PC-3 (cell line): ENCODE measurements at regions not wholly inside any gene's neighbourhood (a gene's known extent, or its start where the extent isn't known, plus 50 kb on each side); places are given as distances from the start of the nearest gene placed in this dataset.

Source experiments
- ATAC-seq: fragments of 200-7000 bp; cut with Tn5 transposase; 2 replicates; pipeline ENCODE4 v1.9.1; 2020; ENCODE audit warnings: mild to moderate bottlenecking, moderate library complexity
- BruUV-seq: library from RNA; stranded (reverse); fragments of 400-500 nt; replicated peaks from 2 replicates; lab custom pipeline; 2021; lab: Mats Ljungman, UMichigan
- CTCF ChIA-PET: fragments of 300-600 bp; sonication (Branson Sonifier 250); formaldehyde crosslinking; loops from one replicate; lab custom pipeline; 2022; ENCODE audit warnings: antibody characterized with exemption; lab: Charles Lee
- POLR2A ChIA-PET: fragments of 300-600 bp; sonication (Branson Sonifier 250); formaldehyde crosslinking; loops from one replicate; lab custom pipeline; 2022; ENCODE audit warnings: antibody characterized with exemption; ENCODE audit not compliant: unreplicated experiment; lab: Charles Lee
- DNase-seq: peaks from one replicate; pipeline ENCODE4 v3.0.0-alpha.2; 2015
- H2AFZ ChIP-seq: fragments of 300-600 bp; sonication (generic); 2 replicates; pipeline ENCODE4 v1.6.0; 2016; ENCODE audit warnings: antibody characterized with exemption, low read length
- H3F3A ChIP-seq: fragments of 300-600 bp; sonication (generic); one replicate; pipeline ENCODE4 v1.6.0; 2017; ENCODE audit warnings: antibody characterized with exemption, low read length, control low read depth, mild to moderate bottlenecking; ENCODE audit not compliant: unreplicated experiment
- H3K27ac ChIP-seq: fragments of 300-600 bp; sonication (generic); 2 replicates; pipeline ENCODE4 v1.5.1; 2016; ENCODE audit warnings: mild to moderate bottlenecking, low read length
- H3K27me3 ChIP-seq: fragments of 300-600 bp; sonication (generic); 2 replicates; pipeline ENCODE4 v1.6.1; 2016; ENCODE audit warnings: low read length, mixed read lengths
- H3K36me3 ChIP-seq: fragments of 300-600 bp; sonication (generic); 2 replicates; pipeline ENCODE4 v1.6.1; 2016; ENCODE audit warnings: low read depth, mixed run types, low read length, mixed read lengths
- H3K4me1 ChIP-seq: fragments of 300-600 bp; sonication (generic); 2 replicates; pipeline ENCODE4 v1.5.1; 2016; ENCODE audit warnings: low read length; ENCODE audit not compliant: insufficient read depth
- H3K4me2 ChIP-seq: fragments of 300-600 bp; sonication (generic); 2 replicates; pipeline ENCODE4 v1.6.0; 2016; ENCODE audit warnings: low read length
- H3K4me3 ChIP-seq: fragments of 300-600 bp; sonication (generic); 2 replicates; pipeline ENCODE4 v1.5.1; 2016; ENCODE audit warnings: mild to moderate bottlenecking, low read length, mixed read lengths
- H3K79me2 ChIP-seq: fragments of 300-600 bp; sonication (generic); 2 replicates; pipeline ENCODE4 v1.6.1; 2017; ENCODE audit warnings: low read length, mixed read lengths
- H3K9ac ChIP-seq: fragments of 300-600 bp; sonication (generic); 2 replicates; pipeline ENCODE4 v1.6.0; 2016; ENCODE audit warnings: mild to moderate bottlenecking, low read length
- H3K9me2 ChIP-seq: fragments of 300-600 bp; sonication (generic); replicated peaks from 2 replicates; pipeline ENCODE4 v1.6.1; 2016; ENCODE audit warnings: mixed run types, low read length, mixed read lengths
- H3K9me3 ChIP-seq: fragments of 300-600 bp; sonication (generic); 2 replicates; pipeline ENCODE4 v1.6.1; 2016; ENCODE audit warnings: low read length, mixed read lengths
- H4K20me1 ChIP-seq: fragments of 300-600 bp; sonication (generic); 2 replicates; pipeline ENCODE4 v1.6.1; 2016; ENCODE audit warnings: low read length, mixed read lengths
- CTCF ChIP-seq: fragments of 300-600 bp; sonication (generic); conservative IDR thresholded peaks from 2 replicates; pipeline ENCODE4 v1.5.1; 2017; ENCODE audit warnings: antibody characterized with exemption, low read depth, mild to moderate bottlenecking, low read length
- EZH2 ChIP-seq: fragments of 300-600 bp; sonication (generic); IDR thresholded peaks from one replicate; pipeline ENCODE4 v1.6.1; 2017; ENCODE audit warnings: antibody characterized with exemption, mild to moderate bottlenecking, low read length; ENCODE audit not compliant: unreplicated experiment
- EZH2phosphoT487 ChIP-seq: fragments of 300-600 bp; sonication (generic); IDR thresholded peaks from 2 replicates; pipeline ENCODE4 v1.6.1; 2018; ENCODE audit warnings: mild to moderate bottlenecking, antibody characterized with exemption, low read length, borderline replicate concordance
- intact Hi-C: fragments of 100-400 bp; cut with micrococcal nuclease; formaldehyde crosslinking; loops from 2 replicates; pipeline ENCODE4 v1.9.0; 2023

DNA sequence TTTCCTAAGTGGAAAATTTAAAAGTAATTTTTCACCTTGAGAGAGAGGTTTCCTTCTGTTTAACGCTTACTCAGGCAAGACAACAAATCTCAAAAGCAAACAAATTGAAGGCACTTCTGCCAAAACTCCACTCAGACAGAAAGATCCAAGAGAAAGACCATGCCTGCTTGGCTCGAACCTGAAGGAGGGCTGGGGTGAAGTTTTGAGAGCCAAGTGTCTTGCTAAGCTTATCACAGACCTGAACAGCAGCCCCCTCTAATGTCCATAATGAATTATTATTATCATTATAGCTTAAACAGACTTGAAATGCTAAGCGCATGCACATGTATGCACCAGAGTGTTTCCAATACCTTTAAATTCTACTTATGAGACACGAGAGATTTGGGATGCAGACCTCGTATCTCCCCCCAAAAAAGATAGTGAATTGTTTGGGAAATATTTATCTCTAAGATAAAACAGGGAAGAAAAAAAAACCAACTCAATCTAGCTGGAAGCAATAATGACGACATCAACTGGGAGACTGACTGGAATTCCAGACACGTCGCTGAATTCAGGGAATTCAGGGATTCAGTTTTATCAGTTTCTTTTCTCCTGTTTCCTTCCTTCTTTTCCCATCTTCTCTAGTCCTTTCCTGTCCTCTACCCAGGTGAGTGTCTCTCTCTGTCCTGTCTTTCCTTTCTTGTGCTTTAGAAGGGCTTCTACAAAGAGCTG lies 473.2 kb downstream of the RBFOX1 start:
- H3K4me1 ChIP-seq: no peaks in the 10 kb centered on the region
- no peaks in the 10 kb centered on the region for H3K27me3 ChIP-seq
- no peaks in the 10 kb centered on the region for H3K9me3 ChIP-seq
- H3K27ac ChIP-seq: no peak overlapping the region
- POLR2A ChIA-PET: no interaction called here
- H3K36me3 ChIP-seq: no peaks in the 10 kb centered on the region
- ATAC-seq (no peak), DNase-seq (no peak)
- CTCF ChIA-PET: no interaction called here
- H3K79me2 ChIP-seq: no peaks in the 10 kb centered on the region
- no peak overlapping the region for H3K4me3 ChIP-seq
- no peaks in the 10 kb centered on the region for H4K20me1 ChIP-seq
- intact Hi-C loops: no loop called here
- TF ChIP-seq EZH2phosphoT487 (no peak), EZH2 (no peak), CTCF (no peak)
- H3K9ac ChIP-seq: no peak overlapping the region
- no peak overlapping the region for H3K4me2 ChIP-seq
- no peak overlapping the region for H2AFZ ChIP-seq
- BruUV-seq: no TSS peak
- H3K9me2 ChIP-seq: no peaks in the 10 kb centered on the region
- no peaks in the 10 kb centered on the region for H3F3A ChIP-seq

- H3K9me3 ChIP-seq: no peaks in the 10 kb centered on the region
- ChIA-PET POLR2A (interaction anchor here (0.7 kb wide), 1 partner anchor 31 kb away, joined by 12 read pairs; no protein-coding TSS in a partner anchor), CTCF (no interaction called here)
- no peak for TF ChIP-seq EZH2phosphoT487
- no peak for TF ChIP-seq EZH2
- TF ChIP-seq CTCF: no peak
- H3K27ac ChIP-seq: no peak overlapping the region
- H3K79me2 ChIP-seq: no peaks in the 10 kb centered on the region
- H3K27me3 ChIP-seq: no peaks in the 10 kb centered on the region
- no peaks in the 10 kb centered on the region for H3K4me1 ChIP-seq
- intact Hi-C loops: no loop called here
- no peaks in the 10 kb centered on the region for H3K36me3 ChIP-seq
- H2AFZ ChIP-seq: no peak overlapping the region
- H3K4me3 ChIP-seq: no peak overlapping the region
- BruUV-seq: no TSS peak
- ATAC-seq: no peak
- H3K9ac ChIP-seq: no peak overlapping the region
- no peak overlapping the region for H3K4me2 ChIP-seq
- no peaks in the 10 kb centered on the region for H3F3A ChIP-seq
- H3K9me2 ChIP-seq: no peaks in the 10 kb centered on the region
- H4K20me1 ChIP-seq: no peaks in the 10 kb centered on the region
- DNase-seq: no peak
These were observed 472.1 kb downstream of the RBFOX1 start for GRCh38 chr16:7804635-7805195.

DNA sequence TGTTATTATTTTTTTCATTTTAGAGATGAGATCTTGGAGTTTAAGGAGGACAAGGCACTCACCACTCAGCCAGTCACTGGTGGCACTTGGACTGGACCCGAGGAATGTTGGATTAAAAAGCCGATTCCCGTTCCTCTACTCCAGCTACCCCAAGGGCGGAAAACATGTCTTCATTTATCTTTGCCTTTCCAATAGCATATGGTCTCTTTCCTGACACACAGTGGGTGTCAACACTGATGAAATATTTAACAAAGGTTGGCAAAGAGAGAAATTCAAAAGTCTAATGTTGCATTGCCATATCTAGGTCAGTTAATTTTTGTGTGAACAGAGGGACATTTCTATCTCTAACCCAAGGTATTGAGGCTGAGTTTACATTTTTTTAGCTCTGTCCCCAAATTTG lies 459.7 kb downstream of the RBFOX1 start:
- BruUV-seq: no TSS peak
- no peak overlapping the region for H2AFZ ChIP-seq
- intact Hi-C loops: no loop called here
- H3K4me3 ChIP-seq: no peak overlapping the region
- H3K9me2 ChIP-seq: no peaks in the 10 kb centered on the region
- no peaks in the 10 kb centered on the region for H4K20me1 ChIP-seq
- CTCF ChIA-PET: no interaction called here
- no peak overlapping the region for H3K27ac ChIP-seq
- H3K9me3 ChIP-seq: no peaks in the 10 kb centered on the region
- no peaks in the 10 kb centered on the region for H3F3A ChIP-seq
- no peaks in the 10 kb centered on the region for H3K79me2 ChIP-seq
- no peak overlapping the region for H3K4me2 ChIP-seq
- DNase-seq (no peak), ATAC-seq (no peak)
- TF ChIP-seq CTCF (no peak), EZH2 (no peak), EZH2phosphoT487 (no peak)
- no peaks in the 10 kb centered on the region for H3K36me3 ChIP-seq
- POLR2A ChIA-PET: no interaction called here
- no peak overlapping the region for H3K9ac ChIP-seq
- no peaks in the 10 kb centered on the region for H3K4me1 ChIP-seq
- no peaks in the 10 kb centered on the region for H3K27me3 ChIP-seq
